ENCODE measurements at regions not wholly inside any gene's neighbourhood (a gene's known extent, or its start where the extent isn't known, plus 50 kb on each side); places are given as distances from the start of the nearest gene placed in this dataset.

DNA sequence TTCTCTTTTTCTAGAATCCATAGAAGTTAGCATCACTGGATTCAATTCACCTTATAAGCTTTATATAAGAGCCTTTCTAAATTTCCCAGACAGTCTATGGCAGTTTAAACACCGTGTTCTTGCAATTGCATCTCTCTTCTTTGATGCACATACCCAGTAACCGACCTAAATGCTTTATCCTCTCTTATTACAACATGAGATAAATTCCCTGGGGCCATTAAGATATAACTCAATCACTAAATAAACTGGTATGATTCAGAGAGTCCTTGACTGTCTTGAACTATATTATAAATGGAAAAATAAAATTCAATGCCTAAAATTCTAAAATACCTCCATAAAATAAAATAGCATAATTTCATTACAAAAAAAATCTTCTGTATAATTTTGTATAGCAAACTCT, 98.1 kb downstream of the DIRAS2 start:
- Histone ChIP-seq H3K27ac (ENCODE audit: low read depth, low read length) (no peak overlapping the region), H3K27me3 (ENCODE audit: control insufficient read depth, insufficient read depth, low read length) (no peaks in the 10 kb centered on the region), H3K4me3 (ENCODE audit: low read depth, low read length) (no peak overlapping the region), H3K9me3 (ENCODE audit: control insufficient read depth, insufficient read depth, low read length) (no peaks in the 10 kb centered on the region)
- no peak for TF ChIP-seq CTCF (IDR thresholded peaks at IDR 0.05; ENCODE audit: low read depth, low read length)
- DNase-seq (ENCODE audit: low read depth, low spot score), result no peak
- POLR2A ChIA-PET, result no interaction called here
- CTCF ChIA-PET, result no interaction called here

- no peak overlapping the region for H3K27ac ChIP-seq (ENCODE audit: low read depth, low read length)
- H3K27me3 ChIP-seq (ENCODE audit: control insufficient read depth, insufficient read depth, low read length), result no peaks in the 10 kb centered on the region
- TF ChIP-seq CTCF (IDR thresholded peaks at IDR 0.05; ENCODE audit: low read depth, low read length), result no peak
- POLR2A ChIA-PET, result no interaction called here
- peak; percentile 53 for DNase-seq (ENCODE audit: low read depth, low spot score)
- no peak overlapping the region for H3K4me3 ChIP-seq (ENCODE audit: low read depth, low read length)
- H3K9me3 ChIP-seq (ENCODE audit: control insufficient read depth, insufficient read depth, low read length), result no peaks in the 10 kb centered on the region
- CTCF ChIA-PET, result interaction anchor here (0.6 kb wide), 1 partner anchor 998 kb away, joined by 3 read pairs; no protein-coding TSS in a partner anchor
Measured at GRCh38 chr9:90546200-90546599, 96.4 kb downstream of the DIRAS2 start.

DNA sequence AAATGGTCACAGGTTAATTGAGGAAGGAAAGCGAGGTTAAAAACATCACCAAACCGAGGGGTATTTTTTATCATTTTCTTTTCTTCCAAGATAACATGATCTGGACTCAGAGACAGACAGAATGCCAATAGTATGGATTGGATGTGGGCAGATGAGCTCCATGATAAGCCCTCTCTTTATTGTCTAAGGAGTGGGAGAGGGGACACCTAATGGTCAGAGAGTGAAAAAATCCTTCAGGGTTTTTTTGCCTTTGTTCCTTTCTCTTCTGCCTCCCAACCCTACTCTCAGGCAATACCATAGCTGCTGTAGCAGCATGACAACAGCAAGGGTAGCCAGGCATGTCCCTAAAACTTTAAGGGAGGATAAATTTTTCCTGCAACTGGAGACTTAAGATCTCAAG, 94.7 kb downstream of the DIRAS2 start:
- CTCF ChIA-PET, result interaction anchor here (1.4 to 1.7 kb wide), 2 partner anchors 321 to 404 kb away, joined by 3 to 5 read pairs; no protein-coding TSS in a partner anchor
- H3K27ac ChIP-seq (ENCODE audit: low read depth, low read length), result no peak overlapping the region
- H3K4me3 ChIP-seq (ENCODE audit: low read depth, low read length), result no peak overlapping the region
- H3K9me3 ChIP-seq (ENCODE audit: control insufficient read depth, insufficient read depth, low read length), result no peaks in the 10 kb centered on the region
- DNase-seq (ENCODE audit: low read depth, low spot score), result no peak
- H3K27me3 ChIP-seq (ENCODE audit: control insufficient read depth, insufficient read depth, low read length), result no peaks in the 10 kb centered on the region
- TF ChIP-seq CTCF (IDR thresholded peaks at IDR 0.05; ENCODE audit: low read depth, low read length), result peak; percentile 25; the same call in 1 of the 2 replicates
- POLR2A ChIA-PET, result no interaction called here

GRCh38 chr9:90552317-90552716, 90.3 kb downstream of the DIRAS2 start:
- Histone ChIP-seq H3K27me3 (ENCODE audit: control insufficient read depth, insufficient read depth, low read length) (no peaks in the 10 kb centered on the region), H3K4me3 (ENCODE audit: low read depth, low read length) (no peak overlapping the region), H3K27ac (ENCODE audit: low read depth, low read length) (no peak overlapping the region), H3K9me3 (ENCODE audit: control insufficient read depth, insufficient read depth, low read length) (no peaks in the 10 kb centered on the region)
- no peak for TF ChIP-seq CTCF (IDR thresholded peaks at IDR 0.05; ENCODE audit: low read depth, low read length)
- CTCF ChIA-PET, result no interaction called here
- DNase-seq (ENCODE audit: low read depth, low spot score), result no peak
- POLR2A ChIA-PET, result no interaction called here

GRCh38 chr9:90555351-90556057, 87.1 kb downstream of the DIRAS2 start:
- TF ChIP-seq CTCF (IDR thresholded peaks at IDR 0.05; ENCODE audit: low read depth, low read length), result no peak
- ChIA-PET CTCF (no interaction called here), POLR2A (no interaction called here)
- Histone ChIP-seq H3K4me3 (ENCODE audit: low read depth, low read length) (no peak overlapping the region), H3K27me3 (ENCODE audit: control insufficient read depth, insufficient read depth, low read length) (no peaks in the 10 kb centered on the region), H3K9me3 (ENCODE audit: control insufficient read depth, insufficient read depth, low read length) (no peaks in the 10 kb centered on the region), H3K27ac (ENCODE audit: low read depth, low read length) (no peak overlapping the region)
- DNase-seq (ENCODE audit: low read depth, low spot score), result no peak

Measured in AG04450 (cell line).